H1 (cell line): ENCODE measurements at regions not wholly inside any gene's neighbourhood (a gene's known extent, or its start where the extent isn't known, plus 50 kb on each side); places are given as distances from the start of the nearest gene placed in this dataset.

Source experiments
- CTCF ChIA-PET: fragments of 300-600 bp; sonication (Branson Sonifier 250); formaldehyde crosslinking; loops from one replicate; lab custom pipeline; 2021; ENCODE audit not compliant: partially characterized antibody; lab: Charles Lee
- POLR2A ChIA-PET: fragments of 300-600 bp; sonication (Branson Sonifier 250); formaldehyde crosslinking; loops from one replicate; lab custom pipeline; 2021; ENCODE audit warnings: inconsistent platforms; ENCODE audit not compliant: partially characterized antibody; lab: Charles Lee
- DNase-seq, 2 experiments: peaks; one replicate each; pipeline versions ENCODE4 v3.0.0 to v3.0.0-alpha.2; 2010 to 2022; ENCODE audit warnings: low spot score in 2 of 2, low read depth in 1 of 2, mixed read lengths in 1 of 2
- FAIRE-seq: peaks from 2 replicates; lab custom pipeline; 2011; peaks lifted over from hg19 to GRCh38; lab: Jason Lieb, UNC
- H2AFZ ChIP-seq: 2 replicates; pipeline ENCODE4 v1.8.1; 2012; ENCODE audit warnings: low read length, inconsistent platforms
- H2AK5ac ChIP-seq: 2 replicates; pipeline ENCODE4 v1.6.1; 2013; ENCODE audit warnings: low read depth, low read length
- H2BK120ac ChIP-seq: replicated peaks from 2 replicates; pipeline ENCODE3; 2013; ENCODE audit warnings: low read depth, low read length, inconsistent platforms
- H2BK12ac ChIP-seq: 2 replicates; pipeline ENCODE4 v1.6.1; 2013; ENCODE audit warnings: low read depth, low read length
- H2BK15ac ChIP-seq: 2 replicates; pipeline ENCODE4 v1.6.1; 2013; ENCODE audit warnings: low read length
- H2BK20ac ChIP-seq: 2 replicates; pipeline ENCODE4 v1.6.1; 2013; ENCODE audit warnings: low read length
- H2BK5ac ChIP-seq: 2 replicates; pipeline ENCODE4 v1.6.1; 2013; ENCODE audit warnings: low read depth, low read length
- H3K14ac ChIP-seq: 2 replicates; pipeline ENCODE4 v1.6.1; 2013; ENCODE audit warnings: inconsistent platforms; ENCODE audit not compliant: insufficient read length
- H3K18ac ChIP-seq: 2 replicates; pipeline ENCODE4 v1.6.1; 2013; ENCODE audit warnings: low read length; ENCODE audit errors: extremely low read depth
- H3K23ac ChIP-seq: 2 replicates; pipeline ENCODE4 v1.6.1; 2013; ENCODE audit warnings: inconsistent platforms; ENCODE audit not compliant: insufficient read length
- H3K23me2 ChIP-seq: 2 replicates; pipeline ENCODE4 v1.6.1; 2013; ENCODE audit warnings: low read depth, low read length
- H3K27ac ChIP-seq: 2 replicates; pipeline ENCODE4 v1.6.1; 2011; ENCODE audit warnings: low read depth, low read length, inconsistent platforms
- H3K27me3 ChIP-seq, 4 experiments: replicated peaks in 1 of 4; 1 replicate in 1 of 4; 2 replicates in 3 of 4; pipeline versions ENCODE4 v1.6.1 to v1.8.1; 2011 to 2013; ENCODE audit warnings: low read length in 3 of 4, mild to moderate bottlenecking in 3 of 4, inconsistent platforms in 2 of 4, mixed read lengths in 2 of 4, moderate library complexity in 1 of 4; ENCODE audit not compliant: control insufficient read depth in 3 of 4, insufficient read depth in 3 of 4; ENCODE audit errors: extremely low read depth in 1 of 4
- H3K36me3 ChIP-seq, 4 experiments: 2 replicates each; pipeline versions ENCODE4 v1.6.1 to v1.8.1; 2011 to 2013; ENCODE audit warnings: mild to moderate bottlenecking in 4 of 4, low read length in 3 of 4, moderate library complexity in 2 of 4, control low read depth in 1 of 4, inconsistent platforms in 1 of 4; ENCODE audit not compliant: insufficient read depth in 4 of 4, control insufficient read depth in 2 of 4
- H3K4ac ChIP-seq: replicated peaks from 2 replicates; pipeline ENCODE3; 2013; ENCODE audit warnings: low read length, low read depth, mixed read lengths, inconsistent platforms; ENCODE audit not compliant: insufficient read length
- H3K4me1 ChIP-seq, 4 experiments: replicated peaks in 1 of 4; 1 replicate in 1 of 4; 2 replicates in 3 of 4; pipeline versions ENCODE4 v1.6.1 to v1.8.1; 2011 to 2013; ENCODE audit warnings: low read length in 3 of 4, inconsistent platforms in 2 of 4, mixed read lengths in 1 of 4; ENCODE audit not compliant: insufficient read depth in 4 of 4, control insufficient read depth in 3 of 4
- H3K4me2 ChIP-seq, 2 experiments: 2 replicates each; pipeline versions ENCODE4 v1.6.1 to v1.8.1; 2011 to 2013; ENCODE audit warnings: low read depth in 2 of 2, low read length in 2 of 2, control low read depth in 1 of 2, inconsistent platforms in 1 of 2, mild to moderate bottlenecking in 1 of 2; ENCODE audit not compliant: insufficient read depth in 1 of 2
- H3K4me3 ChIP-seq, 4 experiments: fragments of 200-600, 300-600 bp in 1 of 4; sonication (generic), shearing (Covaris generic), sonication (Bioruptor Twin) in 1 of 4; 2 replicates each; pipeline versions ENCODE4 v1.5.1 to v1.8.1; 2011 to 2016; ENCODE audit warnings: low read length in 4 of 4, low read depth in 3 of 4, control low read depth in 2 of 4, inconsistent platforms in 2 of 4, mild to moderate bottlenecking in 2 of 4, mixed read lengths in 1 of 4, moderate library complexity in 1 of 4; ENCODE audit not compliant: insufficient read depth in 2 of 4; ENCODE audit errors: extremely low read depth in 1 of 4
- H3K56ac ChIP-seq: replicated peaks from 2 replicates; pipeline ENCODE3; 2013; ENCODE audit warnings: low read depth, mild to moderate bottlenecking, mixed read lengths, low read length, inconsistent platforms; ENCODE audit not compliant: insufficient read length
- H3K79me1 ChIP-seq: 2 replicates; pipeline ENCODE4 v1.6.1; 2013; ENCODE audit warnings: low read depth, low read length, control low read depth
- H3K79me2 ChIP-seq, 2 experiments: 2 replicates each; pipeline versions ENCODE4 v1.6.1 to v1.8.1; 2012 to 2013; ENCODE audit warnings: low read length in 2 of 2, mild to moderate bottlenecking in 2 of 2, inconsistent platforms in 1 of 2; ENCODE audit not compliant: insufficient read depth in 2 of 2, control insufficient read depth in 1 of 2
- H3K9ac ChIP-seq, 4 experiments: replicated peaks in 1 of 4; 1 replicate in 1 of 4; 2 replicates in 3 of 4; pipeline versions ENCODE4 v1.6.1 to v1.8.1; 2011 to 2013; ENCODE audit warnings: low read depth in 3 of 4, low read length in 3 of 4, control low read depth in 2 of 4, mild to moderate bottlenecking in 2 of 4, moderate library complexity in 2 of 4, inconsistent platforms in 1 of 4; ENCODE audit errors: extremely low read depth in 1 of 4
- H3K9me3 ChIP-seq, 2 experiments: 2 replicates each; pipeline versions ENCODE4 v1.6.1 to v1.8.1; 2012 to 2013; ENCODE audit warnings: mild to moderate bottlenecking in 2 of 2, moderate library complexity in 2 of 2, control low read depth in 1 of 2, inconsistent platforms in 1 of 2, low read depth in 1 of 2, low read length in 1 of 2, mixed read lengths in 1 of 2; ENCODE audit not compliant: insufficient read depth in 2 of 2
- H4K20me1 ChIP-seq, 2 experiments: replicated peaks in 1 of 2; 2 replicates each; pipeline versions ENCODE3 to v1.8.1; 2011 to 2013; ENCODE audit warnings: inconsistent platforms in 2 of 2, low read length in 2 of 2, mild to moderate bottlenecking in 1 of 2; ENCODE audit not compliant: insufficient read depth in 2 of 2, control insufficient read depth in 1 of 2
- H4K5ac ChIP-seq: 2 replicates; pipeline ENCODE4 v1.6.1; 2013; ENCODE audit warnings: low read length, low read depth, mixed read lengths, inconsistent platforms; ENCODE audit not compliant: insufficient read length
- H4K8ac ChIP-seq: 2 replicates; pipeline ENCODE4 v1.8.0; 2013; ENCODE audit warnings: mild to moderate bottlenecking, moderate library complexity, low read length, inconsistent platforms; ENCODE audit not compliant: insufficient read depth; ENCODE audit errors: extremely low read depth
- H4K91ac ChIP-seq: replicated peaks from 2 replicates; pipeline ENCODE3; 2013; ENCODE audit warnings: low read length, mixed read lengths, inconsistent platforms; ENCODE audit not compliant: insufficient read length
- EP300 ChIP-seq, 2 experiments: IDR thresholded peaks; 1 replicate in 1 of 2; 2 replicates in 1 of 2; pipeline ENCODE4 v1.6.1; 2011 to 2012; ENCODE audit warnings: low read depth in 2 of 2, low read length in 2 of 2, mild to moderate bottlenecking in 2 of 2, borderline replicate concordance in 1 of 2, inconsistent platforms in 1 of 2, moderate library complexity in 1 of 2
- KDM4A ChIP-seq: IDR thresholded peaks from one replicate; pipeline ENCODE4 v1.7.1; 2012; ENCODE audit warnings: low read depth, mild to moderate bottlenecking, moderate library complexity, low read length, inconsistent platforms; ENCODE audit not compliant: severe bottlenecking
- RNF2 ChIP-seq: fragments of 200-900, 300-1000 bp; sonication (generic); IDR thresholded peaks from 2 replicates; pipeline ENCODE4 v1.7.1; 2016; ENCODE audit warnings: borderline replicate concordance, low read depth, mild to moderate bottlenecking, antibody characterized with exemption, low read length; ENCODE audit not compliant: poor library complexity, severe bottlenecking; ENCODE audit errors: missing control alignments
- SIN3A ChIP-seq, 2 experiments: IDR thresholded peaks in 1 of 2; conservative IDR thresholded peaks in 1 of 2; 2 replicates each; pipeline ENCODE4 v1.6.1; 2011 to 2012; ENCODE audit warnings: low read length in 2 of 2, improper control_type of control experiment in 1 of 2, low read depth in 1 of 2, mild to moderate bottlenecking in 1 of 2
- TCF12 ChIP-seq: IDR thresholded peaks from 2 replicates; pipeline ENCODE4 v1.6.1; 2011; ENCODE audit warnings: low read depth, mild to moderate bottlenecking, low read length
- WGBS, 2 experiments: shearing (Covaris generic) in 1 of 2; methylation state at CpG; one replicate each; pipeline versions ENCODE4 v1.1.6 to v1.1.7; 2013 to 2015; ENCODE audit warnings: low lambda C conversion rate in 2 of 2, mixed read lengths in 2 of 2, inconsistent platforms in 1 of 2, low coverage in 1 of 2, missing lambda C conversion rate in 1 of 2; ENCODE audit not compliant: insufficient replicate concordance in 2 of 2, insufficient coverage in 1 of 2, insufficient read length in 1 of 2; ENCODE audit errors: extremely low coverage in 1 of 2, missing lambda C conversion rate in 1 of 2; 5-methylcytosine and 5-hydroxymethylcytosine counted together

DNA sequence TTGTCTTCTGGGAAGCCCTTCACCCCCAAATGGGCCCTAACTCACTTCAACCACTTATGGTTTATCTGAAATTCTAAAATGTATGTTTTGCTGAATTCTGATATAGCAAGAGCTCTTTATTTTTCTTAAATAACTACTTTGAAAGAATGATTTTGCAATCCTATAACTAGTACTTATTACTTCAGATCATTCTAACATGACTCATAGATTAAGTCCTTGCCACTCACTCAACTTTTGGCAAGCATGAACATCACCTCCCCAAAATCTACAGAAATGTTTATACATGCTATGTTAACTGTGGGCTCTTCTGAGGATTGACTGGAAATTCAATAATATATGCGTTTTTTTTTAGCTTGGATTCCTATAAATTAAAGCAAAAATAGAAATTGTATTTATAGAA is 367.4 kb upstream of the FAT3 start:
- H3K4me3 ChIP-seq = no peak overlapping the region
- H2BK120ac ChIP-seq = no peak overlapping the region
- FAIRE-seq (no peak), DNase-seq (no peak)
- H2BK5ac ChIP-seq = no peak overlapping the region
- H3K9ac ChIP-seq = no peak overlapping the region
- H3K56ac ChIP-seq = no peak overlapping the region
- no peak overlapping the region for H2BK20ac ChIP-seq
- H2AFZ ChIP-seq = no peak overlapping the region
- no peaks in the 10 kb centered on the region for H3K79me2 ChIP-seq
- no peak overlapping the region for H4K91ac ChIP-seq
- H3K14ac ChIP-seq = no peak overlapping the region
- H3K18ac ChIP-seq = no peak overlapping the region
- H3K4me1 ChIP-seq = no peaks in the 10 kb centered on the region
- H3K27ac ChIP-seq = no peak overlapping the region
- no peaks in the 10 kb centered on the region for H3K9me3 ChIP-seq
- H3K36me3 ChIP-seq = no peaks in the 10 kb centered on the region
- whole genome bisulfite sequencing, 2 experiments = 76% methylated on average over 1 of the region's 1 CpG; no CpG with 5 or more reads in 1 of the 2 experiments
- H3K27me3 ChIP-seq = peaks cover 0 to 1% (median 0%) of the 10 kb centered on the region in 4 experiments; a peak in 1 of 7 replicates
- no peaks in the 10 kb centered on the region for H3K79me1 ChIP-seq
- CTCF ChIA-PET = no interaction called here
- H3K4ac ChIP-seq = no peak overlapping the region
- POLR2A ChIA-PET = no interaction called here
- H2AK5ac ChIP-seq = no peak overlapping the region
- no peaks in the 10 kb centered on the region for H3K23me2 ChIP-seq
- H4K5ac ChIP-seq = no peak overlapping the region
- H2BK15ac ChIP-seq = no peak overlapping the region
- TF ChIP-seq RNF2 (no peak), SIN3A (conservative IDR thresholded peaks at IDR 0.05 in 1 of 2, IDR thresholded peaks at IDR 0.05 in 1 of 2; ENCODE audit: low read depth in 1 of 2, low read length in 2 of 2) (no peak), EP300 (IDR thresholded peaks at IDR 0.05; ENCODE audit: borderline replicate concordance in 1 of 2, low read depth in 2 of 2, low read length in 2 of 2) (no peak), TCF12 (no peak), KDM4A (no peak)
- no peak overlapping the region for H4K8ac ChIP-seq
- H3K4me2 ChIP-seq = no peak overlapping the region
- H4K20me1 ChIP-seq = no peaks in the 10 kb centered on the region
- no peak overlapping the region for H2BK12ac ChIP-seq
- H3K23ac ChIP-seq = no peak overlapping the region
